ENCODE measurements at regions not wholly inside any gene's neighbourhood (a gene's known extent, or its start where the extent isn't known, plus 50 kb on each side); places are given as distances from the start of the nearest gene placed in this dataset.

DNA sequence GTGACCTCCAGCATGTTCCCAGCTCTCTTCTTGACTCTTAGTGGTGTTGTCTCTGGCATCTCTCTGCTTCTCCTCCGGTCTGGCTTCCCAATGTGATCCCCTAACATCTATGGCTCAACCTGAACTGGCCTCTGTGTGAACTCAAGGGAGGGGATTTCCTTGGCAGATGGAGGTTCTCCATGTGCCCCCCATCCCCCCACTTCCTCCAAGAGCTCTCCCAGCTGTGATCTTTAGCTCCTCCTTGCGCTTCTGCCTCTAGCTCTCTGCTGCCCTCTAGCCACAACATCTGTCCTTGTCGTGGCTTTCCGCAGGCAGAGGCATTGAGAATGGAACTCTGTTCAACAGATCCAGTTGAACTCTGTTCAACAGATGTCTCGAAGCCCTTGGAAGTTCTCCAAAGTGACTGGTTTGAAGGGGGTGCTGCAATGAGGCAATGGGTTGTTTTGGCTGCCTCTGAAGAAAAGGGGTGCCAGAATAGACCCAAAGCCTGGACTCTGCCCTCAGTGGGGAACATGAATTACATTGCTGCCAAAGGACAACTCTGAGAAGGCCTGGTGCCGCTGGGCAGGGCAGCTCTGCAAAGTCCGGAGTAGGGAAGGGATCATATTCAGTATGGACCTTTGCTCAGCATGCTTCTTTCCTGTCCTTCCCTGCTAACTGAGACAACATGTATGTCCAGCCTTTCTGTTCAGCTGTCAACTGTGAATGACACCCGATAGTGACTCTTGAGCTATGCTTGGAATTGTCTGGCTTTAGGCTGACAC, 61.9 kb downstream of the ADM start:
- TF ChIP-seq CTCF (IDR thresholded peaks at IDR 0.05) (peak; percentile 98), POLR2AphosphoS5 (IDR thresholded peaks at IDR 0.05; ENCODE audit: low read depth, low read length) (peak; percentile 61), SIN3A (IDR thresholded peaks at IDR 0.05; ENCODE audit: borderline replicate concordance, insufficient read depth, low read depth, low read length) (no peak), TCF7L2 (IDR thresholded peaks at IDR 0.05; ENCODE audit: low read depth, low read length) (no peak)
- TF ChIP-seq, protein P1, sequence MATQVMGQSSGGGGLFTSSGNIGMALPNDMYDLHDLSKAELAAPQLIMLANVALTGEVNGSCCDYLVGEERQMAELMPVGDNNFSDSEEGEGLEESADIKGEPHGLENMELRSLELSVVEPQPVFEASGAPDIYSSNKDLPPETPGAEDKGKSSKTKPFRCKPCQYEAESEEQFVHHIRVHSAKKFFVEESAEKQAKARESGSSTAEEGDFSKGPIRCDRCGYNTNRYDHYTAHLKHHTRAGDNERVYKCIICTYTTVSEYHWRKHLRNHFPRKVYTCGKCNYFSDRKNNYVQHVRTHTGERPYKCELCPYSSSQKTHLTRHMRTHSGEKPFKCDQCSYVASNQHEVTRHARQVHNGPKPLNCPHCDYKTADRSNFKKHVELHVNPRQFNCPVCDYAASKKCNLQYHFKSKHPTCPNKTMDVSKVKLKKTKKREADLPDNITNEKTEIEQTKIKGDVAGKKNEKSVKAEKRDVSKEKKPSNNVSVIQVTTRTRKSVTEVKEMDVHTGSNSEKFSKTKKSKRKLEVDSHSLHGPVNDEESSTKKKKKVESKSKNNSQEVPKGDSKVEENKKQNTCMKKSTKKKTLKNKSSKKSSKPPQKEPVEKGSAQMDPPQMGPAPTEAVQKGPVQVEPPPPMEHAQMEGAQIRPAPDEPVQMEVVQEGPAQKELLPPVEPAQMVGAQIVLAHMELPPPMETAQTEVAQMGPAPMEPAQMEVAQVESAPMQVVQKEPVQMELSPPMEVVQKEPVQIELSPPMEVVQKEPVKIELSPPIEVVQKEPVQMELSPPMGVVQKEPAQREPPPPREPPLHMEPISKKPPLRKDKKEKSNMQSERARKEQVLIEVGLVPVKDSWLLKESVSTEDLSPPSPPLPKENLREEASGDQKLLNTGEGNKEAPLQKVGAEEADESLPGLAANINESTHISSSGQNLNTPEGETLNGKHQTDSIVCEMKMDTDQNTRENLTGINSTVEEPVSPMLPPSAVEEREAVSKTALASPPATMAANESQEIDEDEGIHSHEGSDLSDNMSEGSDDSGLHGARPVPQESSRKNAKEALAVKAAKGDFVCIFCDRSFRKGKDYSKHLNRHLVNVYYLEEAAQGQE (IDR thresholded peaks at IDR 0.05; ENCODE audit: insufficient read depth in 1 of 2, low read depth in 2 of 2, low read length in 1 of 2): 0 out of 4 replicates have a peak, but pooled peaks of 1 of the 2 experiments have one; percentile 34
